NCI-H1436 (cell line): ENCODE measurements at regions not wholly inside any gene's neighbourhood (a gene's known extent, or its start where the extent isn't known, plus 50 kb on each side); places are given as distances from the start of the nearest gene placed in this dataset.
"Not testable (repeated sequence)": the region's sequence is repeated elsewhere in the genome, so short reads cannot be mapped to it uniquely, and the experiment has no call there.

Experiments
- DNase-seq: peaks from one replicate; lab custom pipeline; 2025; lab: John Stamatoyannopoulos, UW

DNA sequence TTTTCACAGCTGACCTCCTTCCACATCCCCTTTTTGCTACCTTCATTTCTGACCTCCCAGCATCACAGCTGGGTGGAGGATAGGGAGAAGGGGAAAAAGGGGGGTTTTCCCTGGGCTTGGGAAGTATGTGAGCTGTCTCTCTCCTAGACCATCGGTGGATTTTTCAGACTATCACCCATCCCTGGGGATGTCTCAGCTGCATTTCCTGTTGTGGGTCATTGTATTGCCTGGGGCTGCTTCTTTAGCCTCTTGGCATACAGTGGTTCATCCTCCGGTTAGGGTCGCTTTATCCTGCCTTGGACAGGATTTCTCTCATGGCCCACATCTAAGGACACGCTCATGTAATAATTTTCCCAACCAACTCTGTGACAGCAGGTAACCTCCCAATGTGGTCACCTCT is 142.5 kb upstream of the ARG1 start:
- no peak for DNase-seq

DNA sequence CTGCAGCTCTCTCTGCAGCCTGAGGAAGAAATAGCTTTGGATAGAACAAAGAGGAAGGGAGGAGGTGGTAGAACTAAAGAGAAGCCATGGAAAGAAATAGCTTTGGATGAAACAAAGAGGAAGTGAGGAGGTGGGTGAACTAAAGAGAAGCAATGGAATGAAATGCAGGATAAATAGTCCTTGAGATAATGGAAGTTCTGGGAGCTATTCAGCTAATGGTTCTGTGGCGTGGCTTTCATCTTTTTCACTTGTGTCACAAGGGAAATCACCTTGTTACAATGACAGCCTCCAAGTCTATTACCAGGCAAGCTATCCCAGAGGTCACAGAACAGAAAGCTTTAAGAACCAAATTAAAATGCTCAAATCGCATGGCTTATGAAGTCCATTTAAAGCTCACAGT is 141.3 kb upstream of the ARG1 start:
- DNase-seq: no peak

DNA sequence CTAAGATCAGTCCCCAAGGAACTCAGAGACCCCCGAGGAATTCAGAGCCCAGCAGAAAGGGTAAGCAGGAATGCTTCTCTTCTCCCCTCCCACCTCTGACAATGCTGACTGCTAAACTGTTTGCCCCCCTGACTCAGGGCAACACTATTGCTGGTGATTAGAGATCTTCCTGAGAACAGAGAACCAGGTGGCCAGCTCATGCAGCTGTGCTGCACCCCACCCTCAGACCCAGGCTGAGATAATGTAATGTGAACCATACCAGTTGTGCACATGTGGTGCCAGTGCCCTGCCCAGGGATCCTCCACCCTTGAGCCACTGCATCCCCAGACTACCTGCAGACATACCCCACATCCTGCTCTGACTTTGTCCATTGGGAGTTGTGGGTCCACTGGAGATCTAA is 139.1 kb upstream of the ARG1 start:
- no peak for DNase-seq

DNA sequence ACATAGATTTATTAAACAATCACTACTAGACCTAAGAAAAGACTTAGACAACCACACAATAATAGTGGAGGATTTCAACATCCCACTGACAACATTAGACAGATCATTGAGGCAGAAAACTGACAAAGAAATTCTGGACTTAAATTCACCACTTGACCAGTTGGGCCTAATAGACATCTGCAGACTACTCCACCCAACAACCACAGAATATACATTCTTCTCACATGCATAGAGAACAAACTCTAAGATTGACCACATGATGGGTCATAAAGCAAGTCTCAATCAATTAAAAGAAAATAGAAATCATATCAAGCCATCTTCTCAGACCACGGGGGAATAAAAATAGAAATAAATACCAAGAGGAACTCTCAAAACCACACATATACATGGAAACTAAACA is 136.7 kb upstream of the ARG1 start:
- no peak for DNase-seq

DNA sequence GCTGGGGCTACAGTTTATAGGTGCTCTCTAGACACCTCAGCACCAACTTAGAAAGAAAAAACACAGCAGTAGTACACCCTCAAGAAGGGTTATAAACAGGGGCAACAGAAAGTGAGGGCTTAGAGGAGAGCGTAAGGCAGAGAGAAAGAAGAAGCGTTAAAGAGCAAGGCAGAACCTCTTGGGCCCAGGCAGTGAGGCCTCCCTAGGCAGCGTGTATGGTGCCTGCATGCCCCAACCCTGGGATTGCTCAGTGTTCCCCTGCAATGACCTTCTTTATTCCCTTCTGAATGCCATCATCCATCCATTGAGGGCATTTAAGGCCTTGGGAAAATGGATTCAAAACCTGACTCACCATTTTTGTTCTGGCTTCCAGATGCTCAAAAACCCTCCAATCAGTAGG is 130.0 kb upstream of the ARG1 start:
- DNase-seq: no peak

DNA sequence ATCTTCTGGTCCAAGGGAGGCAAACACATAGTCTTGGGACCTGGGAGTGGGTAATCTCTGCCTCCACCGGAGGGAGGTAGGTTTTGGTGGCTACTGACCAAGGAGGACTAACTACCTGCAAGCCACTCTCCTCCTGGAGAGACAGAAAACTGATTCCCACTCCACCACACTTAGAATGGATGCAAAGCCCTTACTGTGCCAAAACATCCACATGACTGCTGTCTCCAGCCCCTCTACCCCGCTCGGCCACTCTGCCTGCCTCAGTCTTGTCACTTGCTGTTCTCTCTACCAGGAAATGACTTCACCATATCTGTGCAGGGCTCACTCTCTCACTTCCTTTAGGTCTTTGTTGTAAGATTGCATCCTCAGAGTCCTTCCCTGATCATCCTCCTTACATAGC is 129.5 kb upstream of the ARG1 start:
- DNase-seq: no peak

DNA sequence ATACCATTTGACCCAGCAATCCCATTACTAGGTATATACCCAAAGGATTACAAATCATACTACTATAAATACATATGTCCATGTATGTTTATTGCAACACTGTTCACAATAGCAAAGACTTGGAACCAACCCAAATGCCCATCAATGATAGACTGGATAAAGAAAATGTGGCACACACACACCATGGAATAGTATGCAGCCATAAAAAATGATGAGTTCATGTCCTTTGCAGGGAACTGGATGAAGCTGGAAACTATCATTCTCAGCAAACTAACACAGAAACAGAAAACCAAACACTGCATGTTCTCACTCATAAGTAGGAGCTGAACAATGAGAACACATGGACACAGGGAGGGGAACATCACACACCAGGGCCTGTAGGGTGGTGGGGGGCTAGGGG is 127.7 kb upstream of the ARG1 start:
- DNase-seq: not testable (repeated sequence)

DNA sequence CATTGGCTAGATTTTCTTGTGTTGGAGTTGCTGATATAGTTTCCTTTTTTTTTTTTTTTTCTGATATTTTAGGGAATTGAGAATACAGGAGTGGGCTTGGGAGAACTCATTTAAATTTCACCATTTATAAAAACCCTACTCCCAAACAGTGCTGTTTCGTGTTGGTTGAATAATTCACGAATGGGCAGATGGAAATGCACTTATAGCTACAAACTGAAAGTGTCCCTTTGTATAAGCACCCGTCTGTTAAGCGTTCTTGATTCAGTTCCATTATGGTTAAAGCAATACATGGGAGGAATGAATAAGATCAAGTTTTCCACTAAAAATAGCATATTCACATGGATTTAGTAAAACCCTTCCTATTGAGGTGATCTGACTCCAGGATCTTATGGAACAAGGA is 122.2 kb upstream of the ARG1 start:
- no peak for DNase-seq

DNA sequence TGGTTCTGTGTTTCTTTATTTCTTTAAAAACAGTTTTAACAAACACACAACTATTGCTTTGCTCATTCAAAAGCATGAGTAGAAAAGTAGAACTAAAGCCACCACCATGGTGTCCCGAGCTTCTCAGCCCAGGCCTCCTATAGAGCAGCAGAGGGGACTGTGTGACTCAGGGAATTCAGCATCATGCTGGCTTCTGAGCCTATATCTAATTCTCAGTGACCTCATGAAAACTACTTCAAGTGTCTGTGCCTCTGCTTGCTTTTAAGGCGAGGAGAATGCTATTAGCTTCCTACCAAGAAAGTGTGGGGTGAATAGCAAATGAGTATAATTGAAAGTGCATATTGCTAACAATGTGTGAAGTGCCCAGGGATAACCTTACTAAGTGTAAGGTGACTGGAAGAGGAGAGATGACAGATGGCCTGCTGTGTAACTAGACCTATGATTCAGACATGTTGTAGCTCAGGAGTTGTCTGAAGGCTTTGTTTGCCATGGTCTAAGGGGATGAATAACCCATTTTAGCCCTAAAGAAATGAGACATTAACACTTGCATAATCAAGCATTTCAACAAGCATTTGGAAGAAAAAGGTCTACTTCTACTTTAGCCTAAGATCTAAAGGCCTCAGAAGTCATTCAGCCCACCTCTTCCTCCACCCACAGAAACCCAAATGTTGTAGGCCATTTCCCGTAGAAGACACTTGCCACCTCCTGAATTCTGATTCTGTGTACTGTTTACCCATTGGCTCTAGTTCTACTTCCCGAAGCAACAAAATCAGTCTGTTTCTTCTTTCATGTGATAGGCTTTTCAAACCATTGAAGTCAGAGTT is 121.5 kb upstream of the ARG1 start:
- no peak for DNase-seq

DNA sequence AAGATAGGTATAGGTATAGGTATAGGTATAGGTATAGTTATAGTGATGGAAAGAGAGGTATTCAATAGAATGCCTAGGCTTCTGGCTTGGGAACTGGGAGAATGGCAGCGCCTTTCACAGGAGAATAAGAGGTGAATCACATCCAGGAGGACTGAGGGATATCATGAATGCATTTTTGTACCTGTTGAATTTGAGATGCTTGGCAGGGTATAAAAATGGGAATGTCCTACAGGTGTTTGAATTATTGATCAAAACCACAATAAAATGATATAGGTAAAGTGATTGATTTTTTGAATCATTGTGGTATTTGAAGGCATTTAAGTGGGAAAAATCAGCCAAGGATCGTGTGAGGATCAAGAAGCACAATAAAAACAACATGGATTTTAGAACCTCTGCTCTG is 119.2 kb upstream of the ARG1 start:
- no peak for DNase-seq

DNA sequence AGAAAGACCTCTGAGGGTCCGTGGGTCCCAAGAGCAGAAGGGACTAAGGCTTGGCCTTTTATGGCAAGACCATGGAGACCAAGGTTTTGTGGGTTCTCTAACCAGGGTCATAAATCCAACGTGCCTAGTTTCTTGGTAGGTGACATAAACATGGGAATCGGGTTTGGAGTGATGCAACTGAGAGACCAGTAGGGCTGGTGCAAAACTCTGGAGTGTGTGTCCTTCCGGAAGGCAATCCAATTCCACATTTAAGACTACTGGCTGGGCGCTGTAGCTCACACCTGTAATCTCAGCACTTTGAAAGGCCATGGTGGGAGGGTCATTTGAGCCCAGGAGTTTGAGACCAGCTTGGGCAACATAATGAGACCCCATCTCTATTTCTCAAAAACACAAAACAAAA is 116.5 kb upstream of the ARG1 start:
- no peak for DNase-seq

DNA sequence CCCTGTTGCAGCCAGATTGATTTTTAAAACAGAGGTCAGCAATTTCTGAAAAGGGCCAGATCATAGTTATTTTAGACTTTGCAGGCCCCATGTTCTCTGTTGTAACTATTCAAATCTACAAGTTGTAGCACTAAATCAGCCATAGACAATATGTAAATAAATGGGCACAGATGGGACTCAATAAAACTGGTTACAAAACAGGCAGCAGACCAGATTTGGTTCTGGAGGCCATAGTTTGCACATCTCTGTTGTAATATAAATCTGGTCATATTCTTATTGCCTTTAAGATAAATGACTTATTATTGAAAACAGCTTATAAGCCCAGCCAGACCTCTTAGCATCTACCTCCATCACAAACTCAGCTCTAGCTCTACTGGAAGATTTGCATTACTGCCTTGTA is 114.0 kb upstream of the ARG1 start:
- DNase-seq: no peak

DNA sequence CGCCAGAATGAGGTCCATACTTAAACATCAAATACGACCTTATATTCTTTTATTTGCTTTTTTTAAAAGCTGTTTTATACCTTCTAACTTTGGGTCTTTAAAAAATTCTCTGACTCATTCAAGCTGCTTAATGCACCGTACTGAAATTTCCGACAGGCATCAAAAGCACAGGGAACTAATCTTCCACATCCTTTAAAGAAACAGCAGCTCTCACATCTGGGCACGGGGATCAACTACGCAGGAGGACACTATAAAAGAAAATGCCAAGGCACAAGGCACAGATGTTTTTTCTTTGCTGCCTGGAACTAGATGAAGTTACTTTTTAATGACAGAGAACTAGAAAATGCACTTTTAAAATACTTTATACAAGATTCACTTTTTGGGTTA is 112.4 kb upstream of the ARG1 start:
- DNase-seq: no peak

DNA sequence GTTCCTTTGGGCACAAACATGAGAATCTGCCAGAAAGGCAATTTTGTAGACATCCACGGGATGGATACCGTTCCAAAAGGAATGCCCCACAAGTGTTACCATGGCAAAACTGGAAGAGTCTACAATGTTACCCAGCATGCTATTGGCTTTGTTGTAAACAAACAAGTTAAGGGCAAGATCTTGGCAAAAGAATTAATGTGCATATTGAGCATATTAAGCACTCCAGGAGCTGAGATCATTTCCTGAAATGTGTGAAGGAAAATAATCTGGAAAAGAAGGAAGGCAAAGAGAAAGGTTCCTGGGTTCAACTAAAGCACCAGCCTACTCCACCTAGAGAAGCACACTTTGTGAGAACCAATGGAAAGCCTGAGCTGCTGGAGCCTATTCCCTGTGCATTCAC is 103.9 kb upstream of the ARG1 start:
- no peak for DNase-seq

DNA sequence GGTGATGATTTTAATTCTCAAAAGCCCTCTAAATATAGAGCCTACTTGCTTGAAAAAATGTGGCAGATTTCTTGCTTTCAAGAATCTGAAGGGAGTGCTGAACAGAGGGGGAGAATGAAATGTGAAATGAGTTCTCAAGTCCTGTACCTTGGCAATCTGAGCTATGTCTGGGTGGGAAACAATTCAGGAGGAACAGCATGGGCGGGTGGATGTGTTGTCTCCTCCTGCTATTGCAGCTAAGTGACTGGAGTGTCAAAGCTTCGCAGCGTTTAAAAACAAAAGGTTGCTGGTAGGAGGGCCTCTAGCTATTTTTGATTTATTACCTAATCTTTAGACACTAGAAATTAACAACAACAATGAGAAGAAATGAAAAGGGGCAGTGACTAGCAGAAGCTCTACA is 102.5 kb upstream of the ARG1 start:
- DNase-seq: peak; percentile 27

DNA sequence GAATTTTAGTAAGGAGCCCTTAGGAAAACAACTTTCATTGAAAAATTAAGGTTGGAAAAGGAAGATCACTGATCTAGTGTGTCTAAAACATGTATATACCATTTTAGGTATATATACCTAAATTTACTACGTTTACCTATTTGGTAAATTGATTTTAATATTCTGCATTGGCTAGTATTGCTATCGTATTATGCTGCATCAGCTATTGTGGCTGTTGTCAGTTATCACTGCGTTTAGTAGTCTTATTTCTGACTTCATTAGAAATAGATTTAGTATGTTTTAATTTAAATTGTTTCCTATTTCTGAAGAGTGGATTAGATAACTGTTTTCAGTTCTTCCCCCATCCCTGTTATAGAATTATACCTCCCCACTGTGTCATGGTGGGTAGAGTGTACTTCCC is 101.7 kb upstream of the ARG1 start:
- no peak for DNase-seq

DNA sequence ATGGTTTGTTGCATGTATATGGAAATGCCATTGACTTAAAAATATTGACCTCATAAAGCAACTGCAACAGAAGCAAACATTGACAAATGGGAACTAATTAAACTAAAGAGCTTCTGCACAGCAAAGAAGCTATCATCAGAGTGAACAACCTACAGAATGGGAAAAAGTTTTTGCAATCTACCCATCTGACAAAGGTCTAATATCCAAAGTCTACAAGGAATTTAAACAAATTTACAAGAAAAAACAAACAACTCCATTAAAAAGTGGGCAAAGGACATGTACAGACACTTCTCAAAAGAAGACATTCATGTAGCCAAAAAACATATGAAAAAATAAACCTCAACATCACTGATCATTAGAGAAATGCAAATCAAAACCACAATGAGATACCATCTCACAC is 99.7 kb upstream of the ARG1 start:
- not testable (repeated sequence) for DNase-seq

DNA sequence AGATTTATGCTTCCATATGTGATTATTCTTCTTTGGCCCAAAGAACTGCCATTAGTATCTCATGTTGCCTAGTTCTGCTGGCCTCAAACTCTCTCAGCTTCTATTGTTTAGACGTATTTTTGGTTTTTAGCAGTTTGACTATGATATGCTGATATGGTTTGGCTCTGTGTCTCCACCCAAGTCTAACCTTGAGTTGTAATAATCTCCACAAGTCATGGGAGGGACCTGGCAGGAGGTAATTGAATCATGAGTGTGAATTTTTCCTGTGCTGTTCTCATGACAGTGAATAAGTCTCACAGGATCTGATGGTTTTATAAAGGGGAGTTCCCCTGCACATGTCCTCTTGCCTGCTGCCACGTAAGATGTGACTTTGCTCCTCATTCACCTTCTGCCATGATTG is 96.7 kb upstream of the ARG1 start:
- DNase-seq: no peak

DNA sequence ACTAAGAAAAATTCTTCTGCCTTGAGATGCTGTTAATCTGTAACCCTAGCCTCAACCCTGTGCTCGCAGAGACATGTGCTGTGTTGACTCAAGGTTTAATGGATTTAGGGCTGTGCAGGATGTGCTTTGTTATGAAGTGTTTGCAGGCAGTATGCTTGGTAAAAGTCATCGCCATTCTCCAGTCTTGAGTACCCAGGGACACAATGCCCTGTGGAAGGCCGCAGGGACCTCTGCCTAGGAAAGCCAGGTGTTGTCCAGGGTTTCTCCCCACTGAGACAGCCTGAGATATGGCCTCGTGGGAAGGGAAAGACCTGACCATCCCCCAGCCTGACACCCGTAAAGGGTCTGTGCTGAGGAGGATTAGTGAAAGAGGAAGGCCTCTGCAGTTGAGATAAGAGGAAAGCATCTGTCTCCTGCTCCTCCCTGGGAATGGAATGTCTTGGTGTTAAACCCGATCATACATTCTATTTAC is 94.2 kb upstream of the ARG1 start:
- DNase-seq: peak; percentile 1

DNA sequence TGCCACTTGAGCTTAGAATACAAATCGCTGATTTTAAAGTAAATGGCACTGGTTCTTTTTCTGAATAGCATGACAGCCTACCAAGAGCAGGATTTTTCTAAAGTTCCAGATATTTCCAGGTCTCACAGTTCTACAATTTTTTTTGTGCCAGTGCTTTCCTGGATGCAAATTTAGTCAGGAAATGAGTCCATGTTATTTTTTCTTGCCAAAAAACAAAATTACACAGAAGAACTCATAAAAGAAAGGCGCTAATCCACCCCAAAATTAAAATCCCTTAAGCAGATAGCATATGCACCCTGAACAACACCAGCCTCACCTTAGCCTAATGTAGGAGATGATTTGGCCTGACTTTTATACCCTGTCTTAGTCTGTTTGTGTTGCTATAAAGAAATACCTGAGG is 86.4 kb upstream of the ARG1 start:
- no peak for DNase-seq

DNA sequence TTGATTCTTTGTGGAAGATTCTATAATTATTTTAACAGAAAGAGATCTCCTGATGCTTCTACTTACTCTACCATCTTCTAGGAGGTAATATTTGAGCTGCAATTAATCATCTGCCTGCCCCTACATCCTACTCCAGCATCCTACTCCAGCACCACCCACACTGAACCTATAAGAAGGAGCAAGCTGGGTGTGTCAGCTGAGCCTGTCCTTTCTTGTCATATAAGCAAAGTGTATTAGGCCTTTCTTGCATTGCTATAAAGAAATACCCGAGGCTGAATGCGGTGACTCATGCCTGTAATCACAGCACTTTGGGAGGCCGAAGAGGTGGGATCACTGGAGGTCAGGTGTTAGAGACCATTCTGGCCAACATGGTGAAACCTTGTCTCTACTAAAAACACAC is 84.2 kb upstream of the ARG1 start:
- no peak for DNase-seq

DNA sequence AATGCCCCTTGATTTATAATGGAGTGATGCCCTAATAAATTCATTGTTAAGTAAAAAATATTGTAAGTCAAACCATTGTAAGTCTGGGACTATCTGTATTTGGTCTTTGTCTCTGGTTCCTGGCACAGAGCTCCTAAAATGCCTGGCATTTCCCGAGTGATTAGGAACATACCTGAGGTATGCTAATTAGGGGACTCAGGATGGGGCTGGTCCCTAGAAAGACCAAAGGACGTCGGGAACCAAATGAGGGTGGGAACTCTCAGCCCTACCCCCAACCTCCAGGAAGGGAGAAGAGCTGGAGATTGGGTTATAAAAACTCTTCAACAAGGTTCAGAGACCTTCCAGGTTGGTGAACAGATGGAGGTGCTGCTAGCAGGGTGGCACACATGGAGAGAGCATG is 82.6 kb upstream of the ARG1 start:
- no peak for DNase-seq

DNA sequence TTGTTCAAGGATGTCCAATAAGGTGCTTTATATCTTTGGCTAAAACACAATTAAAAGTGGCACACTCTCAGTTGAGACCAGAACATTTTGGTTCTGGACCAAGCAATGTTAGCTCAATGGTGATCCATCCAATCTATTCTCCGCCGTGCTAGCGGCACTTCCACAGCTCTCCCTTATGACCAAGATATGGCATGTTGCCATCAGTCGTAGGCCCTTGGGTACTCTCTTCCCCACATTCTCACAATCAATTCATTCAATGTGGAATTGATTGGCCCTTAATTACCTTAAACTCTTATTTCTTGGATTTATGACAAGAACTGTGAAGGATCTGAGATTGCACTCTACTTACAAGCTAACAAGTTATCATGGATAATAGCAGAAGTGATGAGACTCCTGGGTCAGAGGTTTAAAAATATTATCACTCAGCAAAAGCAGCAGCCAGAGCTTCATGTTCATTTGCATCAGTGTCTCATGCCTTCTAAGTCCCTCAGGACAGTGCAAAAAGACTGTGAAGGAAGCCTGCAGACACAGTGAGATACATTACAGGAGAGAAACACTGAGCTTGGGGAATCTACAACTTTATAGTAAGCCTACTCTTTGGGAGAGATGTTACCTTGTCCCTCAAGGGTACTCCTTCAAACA is 80.0 kb upstream of the ARG1 start:
- DNase-seq: no peak

DNA sequence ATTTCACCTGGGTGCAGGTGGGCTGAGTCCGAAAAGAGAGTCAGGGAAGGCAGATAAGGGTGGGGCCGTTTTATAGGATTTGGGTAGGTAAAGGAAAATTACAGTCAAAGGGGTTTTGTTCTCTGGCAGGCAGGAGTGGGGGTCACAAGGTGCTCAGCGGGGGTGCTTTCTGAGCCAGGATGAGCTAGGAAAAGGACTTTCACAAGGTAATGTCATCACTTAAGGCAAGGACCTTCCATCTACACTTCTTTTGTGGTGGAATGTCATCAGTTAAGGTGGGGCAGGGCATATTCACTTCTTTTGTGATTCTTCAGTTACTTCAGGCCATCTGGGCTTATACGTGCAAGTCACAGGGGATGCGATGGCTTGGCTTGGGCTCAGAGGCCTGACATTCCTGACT is 68.6 kb upstream of the ARG1 start:
- not testable (repeated sequence) for DNase-seq
